ENCODE measurements at regions not wholly inside any gene's neighbourhood (a gene's known extent, or its start where the extent isn't known, plus 50 kb on each side); places are given as distances from the start of the nearest gene placed in this dataset.
A peak's percentile ranks its signal among the peaks of the same experiment; 100 is the strongest.
"Not testable (repeated sequence)": the region's sequence is repeated elsewhere in the genome, so short reads cannot be mapped to it uniquely, and the experiment has no call there.

DNA sequence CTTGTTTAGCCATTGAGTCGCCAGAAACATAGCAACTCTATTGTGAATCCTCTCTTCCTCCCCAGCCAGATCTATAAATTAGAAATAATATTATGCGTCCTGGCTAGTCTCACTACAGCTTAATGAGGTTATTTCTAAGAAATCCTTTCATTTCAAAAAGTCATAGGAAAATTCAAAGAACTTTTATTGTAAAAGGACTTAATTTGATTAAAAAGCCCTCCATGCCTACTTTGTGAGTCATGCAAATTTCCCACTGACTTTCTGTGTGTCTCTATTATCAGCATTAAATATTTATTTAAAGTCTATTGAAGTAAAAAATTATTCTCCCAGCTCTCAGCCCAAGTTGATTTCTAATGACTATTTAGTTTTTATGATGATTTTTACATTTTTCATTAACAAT, 160.7 kb downstream of the PHLDA1 start:
- Mint-ChIP-seq H3K27ac (no peak overlapping the region), H3K27me3 (peaks cover 38% of the 10 kb centered on the region), H3K9me3 (peaks cover 22 to 34% of the 10 kb centered on the region in 2 donors), H3K4me1 (peaks cover 14% of the 10 kb centered on the region), H3K4me3 (no peak overlapping the region)
- ATAC-seq (no peak), DNase-seq (no peak)

DNA sequence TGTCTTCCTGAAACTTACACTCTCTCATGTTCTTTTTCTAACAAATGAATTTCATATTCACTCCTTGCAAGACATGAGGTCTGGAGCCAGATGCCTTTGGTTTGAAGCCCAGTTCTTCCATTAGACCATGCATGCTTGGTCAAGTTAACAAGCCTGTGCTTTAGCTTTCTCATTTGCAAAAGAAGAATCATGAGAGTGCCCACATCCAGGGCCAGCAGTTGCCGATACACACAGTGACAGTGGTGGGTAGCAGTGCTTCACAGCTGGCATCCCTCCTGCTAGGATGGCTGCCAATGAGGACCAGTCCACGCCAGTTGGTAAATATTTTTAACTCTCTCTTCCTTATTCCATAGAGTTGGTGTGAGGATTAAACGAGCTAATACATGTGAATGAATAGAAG, 163.1 kb downstream of the PHLDA1 start:
- no peak overlapping the region for H3K27ac Mint-ChIP-seq
- H3K27me3 Mint-ChIP-seq, result peaks cover 28% of the 10 kb centered on the region
- H3K9me3 Mint-ChIP-seq, result peaks cover 15 to 26% of the 10 kb centered on the region in 2 donors
- DNase-seq, result no peak
- no peak overlapping the region for H3K4me3 Mint-ChIP-seq
- ATAC-seq, result no peak
- H3K4me1 Mint-ChIP-seq, result peaks cover 6% of the 10 kb centered on the region

DNA sequence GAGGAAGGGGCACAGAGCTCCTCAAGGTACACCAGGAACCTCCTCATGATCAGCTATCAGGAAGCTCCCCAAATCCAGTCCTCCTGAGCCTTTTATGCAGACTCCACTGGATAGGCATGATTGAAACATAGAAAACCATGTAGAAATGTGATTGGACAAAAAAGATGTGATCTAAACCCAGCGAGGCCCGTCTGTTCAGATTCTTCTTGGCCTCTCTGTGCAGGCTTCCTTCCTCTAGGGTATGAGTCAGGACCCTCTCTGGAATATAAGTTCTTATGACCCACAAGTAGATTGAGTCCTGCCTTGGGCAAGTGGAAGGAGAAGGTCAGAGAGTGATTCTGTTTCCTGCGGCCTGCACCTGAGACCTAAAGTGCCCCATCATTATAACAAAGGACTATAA, 166.3 kb downstream of the PHLDA1 start:
- Mint-ChIP-seq H3K27me3 (peaks cover 8% of the 10 kb centered on the region), H3K9me3 (peaks cover 9 to 18% of the 10 kb centered on the region in 2 donors), H3K4me3 (no peak overlapping the region), H3K27ac (no peak overlapping the region), H3K4me1 (no peaks in the 10 kb centered on the region)
- ATAC-seq (no peak), DNase-seq (no peak)

DNA sequence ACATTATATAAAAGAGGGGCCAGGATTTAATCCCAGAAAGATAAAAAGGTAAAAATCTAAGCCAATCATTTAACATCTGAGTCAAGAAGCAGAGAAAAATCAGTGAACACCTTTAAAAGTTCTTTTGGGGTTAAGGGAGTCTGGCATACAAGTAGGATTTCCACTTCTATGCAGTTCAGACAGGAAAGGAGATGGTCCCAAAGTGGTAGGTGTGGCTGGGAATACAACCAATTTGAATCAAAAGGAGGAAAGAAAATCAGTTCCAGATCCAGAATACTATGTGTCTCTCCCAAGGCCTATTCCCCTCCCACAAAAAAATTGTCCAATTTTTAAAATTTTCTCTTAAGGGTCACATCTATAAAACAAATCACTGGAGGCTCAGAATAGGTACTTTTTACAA, 167.4 kb downstream of the PHLDA1 start:
- ATAC-seq, result no peak
- H3K27me3 Mint-ChIP-seq, result peaks cover 8% of the 10 kb centered on the region
- H3K9me3 Mint-ChIP-seq, result peaks cover 9 to 18% of the 10 kb centered on the region in 2 donors
- H3K27ac Mint-ChIP-seq, result no peak overlapping the region
- no peak overlapping the region for H3K4me3 Mint-ChIP-seq
- H3K4me1 Mint-ChIP-seq, result no peaks in the 10 kb centered on the region
- no peak for DNase-seq

DNA sequence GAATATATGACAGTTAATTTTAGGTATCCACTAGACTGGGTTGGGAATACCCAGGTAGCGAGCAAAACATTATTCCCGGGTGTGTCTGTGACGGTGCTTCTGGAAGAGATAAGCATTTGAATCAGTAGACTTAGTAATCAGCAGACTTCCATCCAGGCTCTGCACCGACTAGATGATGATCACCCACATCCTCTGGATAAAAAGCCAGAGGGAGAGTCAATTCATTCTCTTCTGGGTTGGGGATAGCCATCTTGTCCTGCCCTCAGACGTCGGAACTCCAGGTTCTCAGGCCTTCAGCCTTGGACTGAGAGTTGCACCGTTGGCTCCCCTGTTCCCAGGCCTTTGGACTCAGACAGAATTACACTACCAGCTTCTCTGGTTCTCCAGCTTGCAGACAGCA, 168.0 kb downstream of the PHLDA1 start:
- H3K4me1 Mint-ChIP-seq, result no peaks in the 10 kb centered on the region
- H3K4me3 Mint-ChIP-seq, result no peak overlapping the region
- H3K9me3 Mint-ChIP-seq, result peaks cover 9 to 18% of the 10 kb centered on the region in 2 donors
- no peak overlapping the region for H3K27ac Mint-ChIP-seq
- H3K27me3 Mint-ChIP-seq, result peaks cover 8% of the 10 kb centered on the region
- DNase-seq (no peak), ATAC-seq (no peak)

DNA sequence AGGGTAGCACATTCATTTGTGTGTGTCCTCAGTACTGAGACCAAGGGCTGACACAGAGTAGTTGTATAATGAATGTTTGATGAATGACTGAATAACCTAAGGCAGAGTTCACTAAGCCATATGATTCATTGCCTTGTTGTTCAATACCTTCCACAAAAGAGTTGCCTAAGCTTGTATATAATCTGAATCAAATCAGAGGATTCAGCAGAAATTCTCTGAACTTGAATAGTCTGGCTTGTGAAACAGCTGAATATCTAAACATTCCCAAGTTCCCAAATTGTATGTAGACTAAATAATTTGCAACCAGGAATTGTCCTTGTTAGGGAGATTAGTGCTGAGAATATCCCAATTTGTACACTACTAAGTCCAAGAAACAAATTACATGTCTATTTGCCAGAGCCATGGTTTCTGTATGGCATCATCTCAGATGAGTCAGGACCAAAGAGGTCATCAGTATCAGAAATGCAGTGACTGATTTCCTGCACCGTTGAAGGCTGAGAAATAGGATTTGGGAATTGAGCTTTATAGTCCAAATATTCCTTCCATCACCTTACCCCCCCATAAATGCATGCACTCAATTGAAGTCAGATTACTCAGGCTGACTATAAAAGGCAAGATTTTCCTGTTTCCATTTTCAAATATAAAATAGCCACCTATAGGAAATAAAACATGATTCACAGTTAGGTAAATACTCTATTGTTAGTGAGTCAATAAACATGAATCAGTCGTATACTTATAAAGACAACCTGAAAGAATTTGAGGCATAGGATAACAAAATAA, 168.7 kb downstream of the PHLDA1 start:
- Mint-ChIP-seq H3K4me3 (no peak overlapping the region), H3K9me3 (peaks cover 9 to 17% of the 10 kb centered on the region in 2 donors), H3K4me1 (no peaks in the 10 kb centered on the region), H3K27me3 (peaks cover 8% of the 10 kb centered on the region), H3K27ac (no peak overlapping the region)
- DNase-seq (no peak), ATAC-seq (peak; percentile 64)

DNA sequence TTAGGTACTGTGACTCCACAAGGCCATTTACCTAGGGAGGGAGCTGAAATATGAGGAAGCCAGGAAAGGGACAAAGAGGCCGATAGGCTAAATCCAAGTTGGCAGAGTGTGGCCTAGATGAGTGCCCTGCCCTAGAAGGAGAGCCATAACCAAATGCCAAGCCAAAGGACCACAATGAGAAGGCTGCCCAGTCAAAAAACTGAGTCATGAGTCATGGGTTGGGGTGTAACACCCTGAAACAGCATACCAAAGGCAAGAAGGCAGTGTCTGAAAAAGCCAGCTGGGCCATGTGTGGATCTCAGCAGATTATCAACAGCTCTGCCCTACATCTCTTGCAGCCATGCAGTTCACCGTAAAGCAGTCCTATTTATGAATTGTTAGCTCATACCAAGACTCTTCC, 171.7 kb downstream of the PHLDA1 start:
- no peaks in the 10 kb centered on the region for H3K9me3 Mint-ChIP-seq
- DNase-seq (no peak), ATAC-seq (no peak)
- no peaks in the 10 kb centered on the region for H3K4me1 Mint-ChIP-seq
- no peak overlapping the region for H3K27ac Mint-ChIP-seq
- peaks cover 11% of the 10 kb centered on the region for H3K27me3 Mint-ChIP-seq
- no peak overlapping the region for H3K4me3 Mint-ChIP-seq

DNA sequence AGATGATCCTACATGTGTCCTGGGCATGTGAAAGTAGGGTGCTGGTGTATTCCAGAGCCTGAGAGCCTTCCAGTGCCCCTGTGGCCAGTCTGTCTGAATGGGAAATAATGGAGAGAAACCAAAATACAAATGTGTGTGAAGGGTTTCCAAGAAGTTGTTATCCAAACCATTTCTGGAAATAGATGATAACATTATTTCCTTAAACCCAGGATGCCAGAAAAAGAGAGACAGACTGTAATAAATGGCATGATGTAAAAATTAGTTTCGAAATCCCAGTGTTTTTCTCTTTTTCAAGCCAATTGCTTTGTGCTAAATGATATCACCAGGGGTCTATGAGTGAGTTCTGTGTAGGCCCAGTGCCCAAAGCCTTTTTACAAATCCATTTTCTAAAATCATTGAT, 175.3 kb downstream of the PHLDA1 start:
- no peak overlapping the region for H3K4me3 Mint-ChIP-seq
- ATAC-seq (no peak), DNase-seq (no peak)
- H3K27me3 Mint-ChIP-seq, result peaks cover 38% of the 10 kb centered on the region
- H3K9me3 Mint-ChIP-seq, result no peaks in the 10 kb centered on the region
- H3K27ac Mint-ChIP-seq, result no peak overlapping the region
- no peaks in the 10 kb centered on the region for H3K4me1 Mint-ChIP-seq

DNA sequence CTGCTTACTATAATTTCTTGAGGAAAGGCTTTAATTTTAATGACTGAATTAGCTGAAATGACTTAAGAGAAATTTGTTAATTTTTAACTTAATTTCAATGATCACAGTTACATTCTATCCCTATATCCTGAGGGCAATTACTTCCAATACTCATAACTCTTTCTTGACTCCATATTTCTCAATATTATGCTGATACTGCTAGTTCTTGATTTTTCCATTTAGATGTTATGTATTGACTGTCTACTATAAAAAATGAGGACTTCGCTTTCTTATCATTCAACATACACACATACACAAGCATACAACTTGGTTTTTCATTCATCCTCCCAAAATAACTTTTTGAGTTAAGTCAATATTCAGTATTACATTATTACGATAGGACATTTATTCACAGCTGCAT, 176.2 kb downstream of the PHLDA1 start:
- Mint-ChIP-seq H3K4me3 (no peak overlapping the region), H3K9me3 (no peaks in the 10 kb centered on the region)
- ATAC-seq, result no peak

DNA sequence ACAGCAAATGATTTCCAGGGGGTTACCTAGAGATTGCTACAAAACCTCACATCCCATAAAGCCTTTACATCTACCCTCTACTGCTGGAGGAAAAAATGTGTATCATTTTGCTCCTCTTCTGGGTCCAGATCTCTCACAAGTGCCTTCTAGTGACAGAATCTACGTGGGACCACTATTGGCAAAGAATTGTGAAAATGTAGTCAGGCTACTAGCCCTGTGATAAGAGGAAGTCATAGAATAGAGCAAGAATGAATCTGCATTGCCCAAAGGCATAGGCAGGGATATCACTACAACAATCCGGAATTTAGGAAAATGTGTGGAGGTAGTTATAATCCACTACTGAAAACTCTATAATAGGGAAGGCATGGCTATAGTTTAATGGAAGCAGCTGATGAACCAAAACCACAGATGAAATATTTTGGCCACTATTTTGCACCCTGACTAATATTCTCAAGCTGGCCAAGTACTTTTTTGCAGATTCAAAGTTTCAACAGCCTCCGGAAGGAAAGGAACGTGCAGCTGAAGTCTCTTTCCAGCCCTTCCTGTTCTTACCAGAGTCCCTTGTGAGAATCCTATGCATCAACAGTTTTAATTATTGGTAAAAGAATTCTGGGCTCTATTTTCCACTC, 176.8 kb downstream of the PHLDA1 start:
- Mint-ChIP-seq H3K27me3 (peaks cover 49% of the 10 kb centered on the region), H3K4me3 (no peak overlapping the region), H3K9me3 (no peaks in the 10 kb centered on the region), H3K27ac (no peak overlapping the region), H3K4me1 (no peaks in the 10 kb centered on the region)
- DNase-seq, result no peak
- no peak for ATAC-seq

More for the DNA sequence above, 176.2 kb downstream of the PHLDA1 start:
- no peak overlapping the region for H3K27ac Mint-ChIP-seq
- H3K4me1 Mint-ChIP-seq, result no peaks in the 10 kb centered on the region
- no peak for DNase-seq
- H3K27me3 Mint-ChIP-seq, result peaks cover 47% of the 10 kb centered on the region

DNA sequence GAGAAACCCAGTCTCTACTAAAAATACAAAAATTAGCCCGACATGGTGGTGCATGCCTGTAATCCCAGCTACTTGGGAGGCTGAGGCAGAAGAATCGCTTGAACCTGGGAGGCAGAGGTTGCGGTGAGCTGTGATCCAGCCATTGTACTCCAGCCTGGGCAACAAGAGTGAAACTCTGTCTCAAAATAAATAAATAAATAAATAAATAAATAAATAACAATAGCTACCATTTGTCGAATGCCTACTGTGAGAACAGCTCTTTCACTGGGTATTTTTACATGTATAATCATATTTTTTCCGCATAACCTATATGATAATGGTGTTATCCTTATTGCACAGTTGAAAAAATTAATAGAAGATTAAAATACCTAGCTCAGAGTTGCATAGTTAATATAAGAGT, 177.4 kb downstream of the PHLDA1 start:
- not testable (repeated sequence) for H3K4me1 Mint-ChIP-seq, DNase-seq, H3K4me3 Mint-ChIP-seq, H3K27ac Mint-ChIP-seq, ATAC-seq, H3K9me3 Mint-ChIP-seq
- H3K27me3 Mint-ChIP-seq, result peaks cover 55% of the 10 kb centered on the region

DNA sequence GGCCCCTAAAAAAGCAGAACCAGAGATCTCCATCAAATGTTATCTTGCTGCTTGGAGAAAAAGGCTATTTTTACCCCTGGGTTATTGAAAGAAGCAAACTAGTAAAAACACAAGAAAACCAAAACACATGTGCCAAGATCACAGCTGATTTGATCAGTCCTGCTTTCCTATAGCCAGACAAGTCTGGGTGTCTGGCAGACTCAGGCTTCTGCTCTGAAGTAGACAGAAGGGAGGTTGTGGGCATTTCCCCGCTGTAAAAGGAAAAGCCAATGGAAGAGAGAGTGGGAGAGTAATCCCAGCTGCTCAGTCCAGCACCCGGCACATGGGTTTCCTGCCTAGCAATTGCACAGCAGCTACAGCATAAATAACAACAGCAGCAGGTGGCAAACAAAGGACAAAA, 177.9 kb downstream of the PHLDA1 start:
- ATAC-seq, result no peak
- Mint-ChIP-seq H3K27me3 (peaks cover 60% of the 10 kb centered on the region), H3K4me1 (no peaks in the 10 kb centered on the region), H3K4me3 (no peak overlapping the region), H3K27ac (no peak overlapping the region), H3K9me3 (no peaks in the 10 kb centered on the region)
- no peak for DNase-seq

DNA sequence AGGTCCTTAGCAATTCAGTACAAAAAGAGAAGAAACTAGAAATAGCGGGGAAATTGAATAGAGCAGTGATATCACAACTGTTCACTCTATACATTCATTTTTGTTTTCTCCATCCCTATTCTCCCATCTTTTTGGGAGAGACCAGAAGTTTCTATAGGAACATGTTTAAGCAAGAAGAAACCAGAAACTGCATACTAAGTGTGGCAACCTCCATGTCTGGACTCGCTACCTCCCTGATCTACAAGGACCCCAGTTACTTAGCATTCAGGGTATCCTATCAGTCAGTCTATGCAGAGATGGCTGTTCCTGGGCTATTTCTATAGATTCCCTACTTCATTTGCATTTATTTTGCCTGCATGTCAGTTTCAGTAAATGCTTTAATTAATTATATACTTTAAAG, 178.6 kb downstream of the PHLDA1 start:
- ATAC-seq (no peak), DNase-seq (no peak)
- Mint-ChIP-seq H3K27ac (no peak overlapping the region), H3K4me1 (no peaks in the 10 kb centered on the region), H3K27me3 (peaks cover 60% of the 10 kb centered on the region), H3K9me3 (no peaks in the 10 kb centered on the region), H3K4me3 (no peak overlapping the region)

DNA sequence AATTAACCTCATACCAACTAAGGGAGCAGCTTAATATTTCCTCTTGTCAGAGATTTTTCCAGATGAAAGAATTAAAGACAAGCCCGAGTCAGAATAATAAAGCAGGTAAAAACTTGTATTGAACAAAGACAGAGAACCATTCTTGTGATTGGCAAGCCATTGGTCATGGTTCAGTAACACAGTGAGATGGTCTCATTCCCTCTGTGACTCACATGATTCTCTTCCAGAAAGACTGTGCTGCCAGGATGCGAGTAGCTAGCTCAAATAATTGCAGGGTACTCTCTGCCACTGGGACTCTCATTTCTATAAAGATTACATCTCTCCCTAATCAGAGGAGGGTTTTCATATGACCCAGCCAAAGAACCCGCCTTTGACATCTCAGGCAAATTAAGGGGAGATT, 179.4 kb downstream of the PHLDA1 start:
- Mint-ChIP-seq H3K27me3 (peaks cover 60% of the 10 kb centered on the region), H3K4me1 (no peaks in the 10 kb centered on the region), H3K27ac (no peak overlapping the region), H3K9me3 (no peaks in the 10 kb centered on the region), H3K4me3 (no peak overlapping the region)
- ATAC-seq, result no peak
- DNase-seq, result no peak

DNA sequence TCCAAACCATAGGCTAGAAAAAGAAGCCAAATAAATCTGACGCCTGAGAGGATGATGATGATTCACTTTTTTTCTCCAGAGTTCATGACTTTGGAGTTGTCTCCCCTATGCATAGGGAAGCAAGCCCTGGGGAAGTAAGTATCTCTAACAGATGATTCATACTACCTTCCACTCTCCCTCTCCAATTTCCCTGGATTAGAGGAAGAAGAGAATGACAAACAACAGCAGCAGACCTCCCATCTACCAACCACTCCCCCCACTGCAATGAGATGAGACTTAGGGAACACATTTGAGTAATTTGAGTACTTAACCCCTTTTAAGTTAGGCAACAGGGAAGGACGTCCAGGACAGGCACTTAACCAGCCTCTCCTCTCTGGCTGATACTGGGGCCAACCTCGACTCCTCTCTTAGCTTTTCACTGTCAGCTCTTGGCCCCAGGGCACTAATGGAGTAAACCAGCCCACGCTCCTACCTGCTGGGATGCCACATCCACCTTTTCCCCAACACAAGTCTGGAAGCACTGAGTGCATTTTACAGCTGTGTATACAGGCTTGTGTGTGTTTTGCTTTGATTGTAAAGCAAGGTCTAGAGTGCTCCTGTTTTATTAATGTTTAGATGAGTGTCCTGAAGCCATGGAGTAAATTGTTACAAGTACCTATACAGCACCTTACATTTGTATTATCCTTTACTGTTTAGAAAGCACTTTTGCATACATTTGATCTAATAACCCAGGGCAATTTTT, 180.7 kb downstream of the PHLDA1 start:
- DNase-seq (no peak), ATAC-seq (no peak)
- H3K4me3 Mint-ChIP-seq, result no peak overlapping the region
- H3K27me3 Mint-ChIP-seq, result peaks cover 60% of the 10 kb centered on the region
- H3K4me1 Mint-ChIP-seq, result no peaks in the 10 kb centered on the region
- peaks cover 7 to 9% of the 10 kb centered on the region in 2 donors for H3K9me3 Mint-ChIP-seq
- H3K27ac Mint-ChIP-seq, result peak overlapping the region in 1 of 2 donors; percentile 17

DNA sequence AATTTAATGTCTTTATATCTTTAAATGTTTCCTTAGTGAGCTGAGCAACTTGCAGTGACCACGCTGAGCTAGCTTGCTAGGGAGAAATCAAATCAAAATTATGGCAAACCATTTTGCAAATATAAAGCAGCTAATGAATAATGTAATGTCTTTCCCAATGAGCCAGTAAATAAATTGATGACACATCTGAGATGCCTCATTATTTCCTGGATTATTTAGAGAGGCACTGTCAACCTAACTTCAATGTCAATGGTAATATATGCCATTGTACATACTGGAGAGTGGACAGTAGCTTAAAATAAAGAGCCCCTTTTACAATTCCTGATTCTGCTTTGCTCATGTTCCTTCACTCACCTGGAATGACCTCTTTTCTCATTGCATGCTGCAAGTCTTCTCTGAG, 182.6 kb downstream of the PHLDA1 start:
- Mint-ChIP-seq H3K27ac (peak overlapping the region in 1 of 2 donors; percentile 32), H3K4me3 (no peak overlapping the region), H3K4me1 (no peaks in the 10 kb centered on the region), H3K9me3 (peaks cover 7 to 13% of the 10 kb centered on the region in 2 donors), H3K27me3 (peaks cover 55% of the 10 kb centered on the region)
- DNase-seq (no peak), ATAC-seq (no peak)
